AG09309 (cell line): ENCODE measurements at regions not wholly inside any gene's neighbourhood (a gene's known extent, or its start where the extent isn't known, plus 50 kb on each side); places are given as distances from the start of the nearest gene placed in this dataset.
"Not testable (repeated sequence)": the region's sequence is repeated elsewhere in the genome, so short reads cannot be mapped to it uniquely, and the experiment has no call there.

Experiments used
- DNase-seq: peaks from one replicate; pipeline ENCODE4 v3.0.0-alpha.2; 2010; ENCODE audit warnings: low read depth
- H3K4me3 ChIP-seq: 2 replicates; pipeline ENCODE4 v1.5.1; 2011; ENCODE audit warnings: mild to moderate bottlenecking, low read depth, low read length, moderate library complexity; ENCODE audit not compliant: control insufficient read depth
- CTCF ChIP-seq: IDR thresholded peaks from 2 replicates; pipeline ENCODE4 v1.5.1; 2011; ENCODE audit warnings: mild to moderate bottlenecking, low read depth, low read length, inconsistent platforms; ENCODE audit not compliant: insufficient read depth, control insufficient read depth; ENCODE audit errors: missing control alignments

- DNase-seq: no peak
- no peak overlapping the region for H3K4me3 ChIP-seq
- TF ChIP-seq CTCF: no peak
Measured at GRCh38 chr20:12130781-12131180, 213.1 kb downstream of the BTBD3 start.

- no peak overlapping the region for H3K4me3 ChIP-seq
- no peak for DNase-seq
- no peak for TF ChIP-seq CTCF
Measured at GRCh38 chr20:12133553-12133952, 215.9 kb downstream of the BTBD3 start.

DNA sequence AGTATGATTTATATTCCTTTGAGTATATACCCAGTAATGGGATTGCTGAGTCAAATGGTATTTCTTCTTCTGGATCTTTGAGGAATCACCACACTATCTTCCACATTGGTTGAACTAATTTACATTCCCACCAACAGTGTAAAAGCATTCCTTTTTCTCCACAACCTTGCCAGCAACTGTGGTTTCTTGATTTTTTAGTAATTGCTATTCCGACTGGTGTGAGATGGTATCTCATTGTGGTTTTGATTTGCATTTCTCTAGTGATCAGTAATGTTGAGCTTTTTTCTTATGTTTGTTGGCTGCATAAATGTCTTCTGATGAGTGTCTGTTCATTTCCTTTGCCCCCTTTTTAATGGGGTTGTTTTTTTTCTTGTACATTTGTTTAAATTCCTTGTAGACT, 228.3 kb downstream of the BTBD3 start:
- DNase-seq, H3K4me3 ChIP-seq: not testable (repeated sequence)

GRCh38 chr20:12152996-12153395, 235.3 kb downstream of the BTBD3 start:
- no peak for TF ChIP-seq CTCF
- DNase-seq: no peak
- H3K4me3 ChIP-seq: no peak overlapping the region

DNA sequence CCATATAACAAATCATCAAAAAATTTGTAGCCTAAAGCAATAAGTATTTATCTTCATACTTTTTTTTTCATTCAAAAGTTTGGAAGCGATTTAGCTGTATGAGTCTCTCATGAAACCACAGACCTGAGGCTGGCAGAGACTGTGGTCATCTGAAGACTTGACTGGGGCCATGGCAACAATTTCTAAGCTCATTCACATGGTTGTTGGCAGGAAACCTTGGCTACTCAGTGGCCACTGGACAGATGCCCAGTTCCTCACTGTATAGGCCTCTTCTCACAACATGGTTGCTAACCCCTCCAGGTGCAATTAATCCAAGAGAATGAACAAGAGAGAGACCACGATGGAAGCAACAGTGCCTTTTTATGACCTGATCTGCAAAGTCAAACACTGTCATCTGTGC, 235.9 kb downstream of the BTBD3 start:
- TF ChIP-seq CTCF: no peak
- H3K4me3 ChIP-seq: no peak overlapping the region
- DNase-seq: no peak

DNA sequence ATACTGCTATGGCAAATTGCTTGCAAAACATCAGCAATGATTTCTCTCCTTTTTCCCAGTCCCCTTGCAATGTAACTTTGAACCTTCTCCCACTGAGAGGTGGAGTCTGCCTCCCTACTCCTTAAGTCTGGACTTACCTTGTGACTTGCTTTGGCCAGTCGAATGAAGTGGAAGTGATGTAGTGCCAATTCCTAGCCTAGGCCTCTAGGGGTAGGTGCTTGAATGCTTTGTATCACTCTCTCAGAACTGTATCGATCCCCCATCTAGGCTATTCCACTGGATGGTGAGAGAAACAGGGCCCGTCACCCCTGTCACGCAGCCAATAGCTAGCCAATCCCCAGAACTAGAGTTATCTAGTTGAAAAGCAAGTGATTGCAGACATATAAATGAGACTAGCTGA, 238.6 kb downstream of the BTBD3 start:
- no peak for DNase-seq
- no peak for TF ChIP-seq CTCF
- no peak overlapping the region for H3K4me3 ChIP-seq

DNA sequence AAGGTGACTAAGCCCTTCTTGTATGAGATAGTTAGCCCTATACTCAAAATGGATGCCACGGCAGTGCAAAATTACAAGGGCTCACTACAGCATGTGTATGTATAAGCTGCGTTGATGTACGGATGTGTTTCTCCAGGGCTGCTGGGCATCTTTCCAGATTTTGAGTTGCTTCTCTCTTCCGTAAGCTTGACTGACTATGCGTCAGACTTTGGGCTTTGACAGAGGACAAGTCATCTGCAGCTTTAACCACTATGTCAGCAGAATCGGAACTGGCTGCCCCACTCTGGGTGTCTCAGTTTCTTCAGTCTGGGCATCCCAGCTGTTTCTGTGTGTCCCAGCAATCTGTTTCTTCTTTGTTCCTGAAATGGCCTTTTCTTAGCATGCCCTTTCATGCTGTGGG, 241.6 kb downstream of the BTBD3 start:
- no peak for DNase-seq
- H3K4me3 ChIP-seq: no peak overlapping the region
- no peak for TF ChIP-seq CTCF

GRCh38 chr20:12161734-12162133, 244.0 kb downstream of the BTBD3 start:
- no peak for DNase-seq
- no peak for TF ChIP-seq CTCF
- no peak overlapping the region for H3K4me3 ChIP-seq
